HG03196 (cell line): ENCODE measurements at regions not wholly inside any gene's neighbourhood (a gene's known extent, or its start where the extent isn't known, plus 50 kb on each side); places are given as distances from the start of the nearest gene placed in this dataset.

Source experiments
- ATAC-seq: cut with Tn5 transposase; IDR thresholded peaks from one replicate; pipeline ENCODE4 v1.9.1; 2021; ENCODE audit not compliant: unreplicated experiment

DNA sequence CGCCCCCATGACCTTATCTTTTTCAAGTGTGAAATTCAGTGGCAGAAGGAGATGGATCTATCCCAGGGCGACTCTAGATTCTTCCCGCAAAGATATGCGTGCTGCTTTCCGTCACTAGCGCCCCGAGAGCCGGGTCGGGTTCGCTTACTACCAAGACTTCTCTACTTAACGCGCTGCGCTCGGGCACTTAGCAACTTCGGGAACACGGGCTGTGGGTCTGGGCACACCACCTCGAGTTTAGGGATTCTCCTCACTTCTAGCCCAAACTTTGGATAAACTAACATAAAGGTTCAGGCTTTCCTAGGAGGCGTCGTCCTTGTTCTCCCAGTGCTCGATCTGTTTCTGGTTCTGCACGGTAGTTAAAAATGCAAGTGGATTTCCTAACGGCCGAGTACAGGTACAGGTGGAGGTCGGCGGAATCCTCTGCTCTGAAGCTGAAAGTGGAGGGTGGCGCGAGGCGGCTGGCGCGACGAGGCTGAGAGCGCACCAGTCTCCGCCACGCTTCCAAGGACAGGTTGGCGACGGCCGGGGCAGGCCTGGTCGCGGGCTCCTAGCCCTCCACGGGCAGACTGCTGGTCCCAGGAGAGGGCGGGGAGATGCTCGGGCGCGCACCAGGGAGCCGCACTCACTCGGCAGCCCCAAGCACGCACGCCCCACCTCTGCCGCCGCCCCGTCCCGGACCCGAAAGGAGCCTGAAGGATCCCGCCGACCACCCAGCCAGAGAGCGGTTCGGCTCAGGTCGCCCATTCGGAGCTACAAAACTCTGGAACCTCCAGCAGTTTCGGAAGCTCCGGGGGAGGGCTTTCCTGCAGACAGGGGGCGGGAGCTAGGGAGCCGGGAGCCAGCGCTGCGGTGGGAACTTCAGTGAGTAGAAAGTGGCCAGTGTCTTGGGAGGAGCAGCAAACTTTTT, 100.8 kb upstream of the TENM3 start:
- no peak for ATAC-seq

DNA sequence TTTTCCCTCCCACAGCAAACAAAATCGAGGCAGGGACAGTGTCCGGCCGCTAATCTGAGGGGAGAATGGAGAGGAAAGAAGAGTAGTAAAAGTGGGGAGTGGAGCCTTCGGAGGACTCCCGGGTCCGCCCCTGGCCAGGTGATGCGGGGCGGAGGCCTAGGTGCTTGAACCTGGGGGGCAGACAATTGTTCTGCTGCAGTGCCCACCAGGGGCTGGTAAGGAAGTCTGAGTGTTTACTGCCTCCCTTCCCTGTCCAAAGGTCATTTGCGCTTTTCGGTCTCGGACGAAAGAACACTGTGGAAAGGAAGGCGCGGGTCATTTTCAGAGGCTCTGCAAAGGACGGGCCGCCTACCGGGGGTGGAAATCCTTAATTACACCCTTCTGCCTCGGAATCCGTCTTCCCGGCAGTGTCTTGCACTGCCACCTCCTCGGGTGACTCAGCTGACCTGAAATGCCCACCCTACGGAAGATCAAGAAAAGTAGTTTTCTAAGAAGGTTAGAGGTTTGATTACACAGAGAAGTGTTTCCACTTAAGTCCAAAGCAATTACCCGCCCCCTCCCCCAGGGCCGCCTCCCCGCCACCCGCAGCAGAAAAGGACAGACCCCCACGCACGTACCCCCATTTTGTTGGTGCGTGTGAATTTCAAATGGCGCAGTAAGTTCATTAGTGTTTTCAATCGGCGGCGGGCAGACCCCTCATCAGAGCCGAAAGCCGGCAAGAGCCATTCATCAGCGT, 99.9 kb upstream of the TENM3 start:
- no peak for ATAC-seq

DNA sequence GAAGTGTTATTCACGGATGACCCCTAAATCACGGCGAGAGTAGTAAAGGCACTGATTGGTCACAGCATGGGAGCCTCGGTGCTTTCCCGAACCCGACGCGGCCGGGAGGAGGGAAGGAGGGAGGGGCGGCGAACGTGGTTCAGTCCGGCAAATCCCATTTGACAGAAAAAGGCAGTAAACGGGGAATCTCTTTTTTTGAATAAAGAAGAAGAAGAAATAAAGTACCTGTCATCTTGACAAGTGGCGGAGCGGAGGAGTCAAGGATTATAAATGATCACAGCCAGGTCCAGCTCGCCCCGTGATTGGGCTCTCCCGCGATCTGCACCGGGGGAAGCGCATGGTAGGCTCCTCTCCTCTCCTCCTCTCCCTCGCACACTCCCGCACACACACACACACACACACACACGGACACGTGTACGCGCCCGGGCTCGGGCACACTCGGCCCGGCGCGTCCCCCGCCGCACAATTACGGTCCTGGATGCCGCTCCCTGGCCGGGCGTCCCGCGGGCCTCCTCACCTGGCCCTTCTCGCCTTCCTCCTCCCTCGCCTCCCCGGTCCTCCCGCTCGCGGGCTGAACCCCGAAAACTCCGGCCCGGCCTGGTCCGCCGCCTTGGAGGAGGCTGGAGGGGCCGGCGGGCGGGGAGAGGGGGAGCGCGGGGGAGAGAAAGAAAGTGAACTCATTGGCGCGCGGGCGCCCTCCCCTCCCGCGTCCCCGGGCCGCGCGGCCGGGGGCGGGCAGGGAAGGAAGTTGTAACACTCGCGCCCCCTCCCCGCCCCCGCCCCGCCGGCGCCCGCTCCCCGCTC, 99.2 kb upstream of the TENM3 start:
- no peak for ATAC-seq

DNA sequence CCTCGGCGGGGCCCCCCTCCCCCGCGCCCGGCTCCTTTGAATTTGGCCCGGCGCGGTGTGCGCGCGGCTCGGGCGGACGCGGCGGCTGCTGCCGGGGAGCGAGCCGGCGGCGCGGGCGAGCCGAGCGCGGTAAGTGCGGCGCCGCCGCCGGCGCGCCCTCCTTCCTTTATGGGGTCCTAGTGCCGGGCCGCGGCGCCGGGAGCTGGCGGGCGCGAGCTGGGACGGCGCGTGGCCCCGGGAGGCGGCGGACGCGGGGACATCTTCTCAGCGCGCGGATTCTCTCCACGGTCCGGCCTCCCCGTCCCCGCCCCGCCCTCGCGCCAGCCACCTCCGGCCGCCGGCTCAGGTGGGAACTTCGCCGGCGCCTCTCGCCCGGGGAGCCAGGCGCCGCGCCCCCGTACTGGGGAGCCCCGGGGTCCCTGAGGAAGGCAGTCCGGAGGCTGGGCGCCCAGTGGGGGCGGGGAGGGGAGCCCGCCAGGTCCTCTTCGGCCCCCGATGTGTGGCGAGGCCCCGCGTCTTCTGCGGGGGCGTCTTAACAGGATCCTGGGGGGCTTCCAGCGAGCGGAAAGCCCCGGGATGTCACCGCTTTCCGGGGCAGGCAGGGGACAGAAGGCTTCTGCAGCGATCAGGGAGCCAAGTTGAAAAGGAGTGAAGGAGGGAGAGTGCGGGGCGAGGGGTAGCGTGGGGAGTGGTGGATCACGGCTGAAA, 98.4 kb upstream of the TENM3 start:
- ATAC-seq: no peak

DNA sequence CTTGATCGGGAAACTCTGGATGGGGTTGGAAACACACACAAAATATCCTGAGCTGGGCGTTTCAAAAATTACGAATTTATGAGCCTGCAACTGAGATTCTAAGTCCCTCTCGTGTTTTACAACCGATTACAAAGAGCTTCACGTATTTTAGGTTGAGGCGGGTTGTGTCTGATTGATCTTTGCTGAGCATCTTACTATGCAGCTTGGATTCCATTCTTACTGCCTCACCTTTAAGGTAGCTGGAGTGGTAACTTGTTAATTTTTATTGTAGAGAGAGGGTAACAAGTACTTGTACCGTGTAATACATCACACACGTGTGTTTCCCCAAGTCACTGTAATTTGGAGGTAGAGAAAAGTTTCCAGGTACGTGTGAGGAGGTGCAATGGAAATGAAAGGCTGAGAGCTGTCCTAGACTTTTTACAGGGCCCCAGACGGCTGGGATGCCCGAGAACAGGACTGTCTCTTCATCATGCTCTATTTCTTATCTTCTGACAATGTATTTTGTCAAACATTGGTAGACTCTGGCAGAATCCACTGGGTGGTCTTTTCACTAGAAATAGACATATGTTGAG, 97.8 kb upstream of the TENM3 start:
- ATAC-seq: no peak

DNA sequence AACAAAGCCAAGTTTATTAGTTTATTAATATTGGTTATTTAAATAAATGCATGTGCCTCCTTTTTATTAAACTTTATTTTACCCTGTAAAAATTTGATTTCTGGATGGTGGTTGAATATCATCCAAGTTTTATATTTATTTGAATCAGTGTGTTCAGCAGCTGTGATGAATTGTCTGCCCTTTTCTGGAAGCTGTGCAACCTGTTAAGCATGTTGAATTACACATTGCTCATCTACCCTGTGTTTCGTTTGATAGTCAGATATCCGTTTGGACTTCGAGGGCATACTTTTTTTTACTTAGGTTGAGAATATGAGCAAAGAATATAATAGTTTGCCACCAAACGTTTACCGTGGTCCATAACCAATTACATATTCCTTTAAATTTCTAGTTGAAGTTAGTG, 95.8 kb upstream of the TENM3 start:
- ATAC-seq: no peak

DNA sequence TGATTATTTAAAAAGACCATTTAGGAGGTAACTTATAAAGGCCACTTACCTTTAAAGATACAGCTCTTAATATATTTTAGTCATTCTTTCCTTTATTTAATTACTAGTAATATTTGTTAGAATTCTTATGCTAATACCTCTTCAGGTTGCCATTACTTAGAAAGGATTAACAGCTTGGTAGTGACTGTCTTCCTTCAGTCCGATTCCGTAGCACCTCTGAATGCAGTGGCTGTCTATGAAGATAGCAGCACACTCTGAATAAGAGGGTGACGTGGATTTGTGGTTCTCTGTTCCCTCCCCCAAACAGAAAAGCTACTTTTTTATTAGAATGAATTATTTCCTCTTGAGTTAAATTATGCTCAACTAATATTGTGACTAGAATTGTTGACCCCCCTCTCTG, 92.6 kb upstream of the TENM3 start:
- no peak for ATAC-seq

DNA sequence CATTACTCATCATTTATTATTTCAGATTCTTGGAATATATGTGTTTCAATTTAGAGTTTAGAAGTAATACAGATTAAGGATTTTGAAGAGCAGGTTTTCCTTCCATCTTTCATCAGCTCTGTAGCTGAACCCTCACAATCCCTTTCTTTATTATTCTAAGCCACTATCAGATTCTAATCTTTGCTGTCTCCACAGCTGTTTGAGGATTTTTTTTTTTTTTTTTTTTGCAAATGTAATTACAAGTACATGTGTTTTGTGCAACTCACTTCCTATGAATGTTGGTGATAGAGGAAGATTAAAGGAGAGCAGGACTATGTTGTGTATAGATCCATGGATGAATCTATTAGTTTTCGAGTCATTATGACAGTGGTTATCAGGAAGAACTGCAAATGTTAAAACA, 87.4 kb upstream of the TENM3 start:
- ATAC-seq: no peak

DNA sequence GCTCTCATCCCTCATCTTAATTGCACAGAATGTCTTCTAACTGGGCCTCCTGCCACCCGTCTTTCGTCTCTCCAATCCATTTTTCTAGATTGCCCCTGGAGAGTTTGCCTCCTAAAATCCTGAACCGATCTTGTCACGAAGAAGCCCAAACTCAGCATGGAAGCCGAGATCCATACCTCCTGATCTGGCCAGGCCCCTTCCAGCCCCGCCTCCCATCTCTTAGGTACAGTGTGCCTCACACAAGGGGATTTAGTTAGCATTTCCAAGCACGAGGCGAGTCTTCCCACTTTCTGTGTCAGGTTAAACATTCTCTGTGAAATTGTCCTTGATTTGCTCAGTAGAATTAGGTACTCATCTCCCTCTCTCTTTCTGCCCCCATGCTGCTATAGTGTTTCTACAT, 80.0 kb upstream of the TENM3 start:
- ATAC-seq: no peak

DNA sequence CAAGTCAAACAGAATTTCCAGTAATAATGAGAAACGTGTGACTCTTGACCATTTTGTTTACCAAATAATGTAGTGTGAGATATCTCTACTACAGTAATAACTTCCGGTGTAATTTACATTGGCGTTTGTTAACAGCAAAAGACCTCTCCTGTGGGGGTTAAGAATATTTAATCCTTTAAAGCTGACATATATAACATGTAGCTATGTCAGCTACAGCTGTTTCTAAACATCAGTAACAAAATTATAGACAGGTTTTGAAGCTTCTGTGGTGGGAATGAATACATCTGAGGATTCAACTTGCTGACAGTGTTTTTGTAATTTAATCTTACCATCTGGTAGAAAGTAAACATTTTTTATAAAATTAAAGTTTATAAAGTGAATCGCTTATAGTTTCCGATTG, 73.6 kb upstream of the TENM3 start:
- ATAC-seq: no peak

DNA sequence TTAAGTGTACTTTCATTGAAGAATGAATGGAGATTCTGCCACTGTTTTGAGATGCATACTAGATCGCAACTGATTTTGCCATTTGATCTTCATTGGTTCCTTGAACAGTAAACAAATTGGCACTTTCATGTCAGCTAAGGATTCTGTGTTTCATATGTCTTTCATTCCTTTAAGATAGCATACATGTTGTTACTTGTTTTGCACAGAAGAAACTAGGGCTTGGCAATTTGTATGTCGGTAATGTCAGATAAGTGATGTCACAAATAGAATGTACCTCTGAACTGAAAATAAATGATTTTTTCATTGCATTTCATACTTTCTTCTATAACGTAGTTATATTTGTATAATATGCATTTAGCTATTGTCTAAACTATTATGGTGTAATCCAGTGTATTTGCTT, 73.2 kb upstream of the TENM3 start:
- no peak for ATAC-seq

DNA sequence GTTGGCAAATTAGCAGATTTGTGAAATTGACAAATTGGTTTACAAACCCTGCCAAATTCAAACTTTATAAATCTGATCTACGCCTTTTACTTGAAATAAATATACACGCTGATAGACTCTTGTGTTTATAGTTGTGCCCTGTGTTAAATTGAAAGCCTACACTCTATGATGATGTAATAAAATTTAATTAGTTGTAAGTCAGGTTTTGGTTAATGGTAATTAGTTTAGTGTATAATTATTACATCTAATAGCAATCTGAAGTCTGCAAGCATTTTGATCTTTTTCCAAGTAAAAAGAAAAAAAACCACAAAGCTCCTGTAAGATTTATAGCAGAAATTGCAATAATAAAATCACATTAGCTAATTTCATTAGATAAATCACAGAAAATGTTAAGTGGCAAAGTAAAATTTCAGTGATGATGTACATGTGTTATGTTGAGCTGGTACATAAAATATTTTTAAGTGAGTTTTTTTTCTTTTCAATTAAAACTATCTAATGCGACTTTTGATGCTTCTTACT, 72.7 kb upstream of the TENM3 start:
- no peak for ATAC-seq

DNA sequence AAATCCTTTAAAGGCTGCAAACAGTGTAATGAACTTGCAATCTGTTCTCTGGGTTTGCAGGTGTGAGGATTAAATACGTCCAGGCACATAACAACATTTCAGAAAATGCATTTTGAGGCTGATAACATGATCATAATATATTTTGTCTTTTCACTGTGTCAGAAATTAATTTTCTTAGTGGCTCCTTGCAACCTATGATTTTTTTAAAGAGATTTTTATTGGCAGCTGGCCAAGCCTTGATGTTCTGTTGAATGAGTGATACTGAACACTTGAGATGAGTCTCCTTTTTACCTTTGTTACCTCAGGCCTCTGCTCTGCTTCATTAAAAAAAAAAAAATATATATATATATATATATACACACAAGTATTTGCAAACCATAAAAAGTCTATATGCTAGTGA, 68.2 kb upstream of the TENM3 start:
- no peak for ATAC-seq

DNA sequence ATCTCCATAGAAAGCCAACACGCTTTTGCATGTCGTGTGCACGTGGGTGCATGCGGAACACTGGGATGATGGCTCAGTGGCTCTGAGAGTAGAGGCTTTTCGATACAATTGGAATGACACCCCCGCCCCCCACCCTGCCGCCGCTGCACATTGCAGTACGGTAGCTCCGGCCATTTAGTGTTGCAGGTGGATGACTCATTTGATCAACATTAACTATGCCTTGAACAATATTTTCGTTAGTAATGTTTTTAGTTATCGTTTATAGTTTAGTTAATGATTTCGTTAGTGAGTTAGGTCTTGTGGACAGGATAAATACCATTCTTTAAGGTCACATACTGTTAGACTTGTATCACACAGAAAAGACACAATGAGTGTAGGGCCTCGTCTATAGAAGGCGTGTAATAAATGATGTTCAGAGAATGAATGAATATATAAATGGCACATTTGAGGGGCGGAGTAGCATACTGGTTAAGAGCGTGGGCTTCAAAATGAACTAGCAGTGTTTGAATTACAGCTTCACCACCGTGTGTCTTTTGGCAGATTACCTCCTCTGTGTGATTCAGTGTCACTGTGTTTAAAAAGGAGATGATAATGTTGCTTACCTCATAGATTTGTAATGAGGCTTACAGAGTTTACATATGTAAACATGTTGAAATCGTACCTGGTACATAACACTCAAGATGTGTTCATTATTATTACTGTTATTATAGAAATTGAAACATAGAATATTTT, 67.2 kb upstream of the TENM3 start:
- ATAC-seq: no peak

DNA sequence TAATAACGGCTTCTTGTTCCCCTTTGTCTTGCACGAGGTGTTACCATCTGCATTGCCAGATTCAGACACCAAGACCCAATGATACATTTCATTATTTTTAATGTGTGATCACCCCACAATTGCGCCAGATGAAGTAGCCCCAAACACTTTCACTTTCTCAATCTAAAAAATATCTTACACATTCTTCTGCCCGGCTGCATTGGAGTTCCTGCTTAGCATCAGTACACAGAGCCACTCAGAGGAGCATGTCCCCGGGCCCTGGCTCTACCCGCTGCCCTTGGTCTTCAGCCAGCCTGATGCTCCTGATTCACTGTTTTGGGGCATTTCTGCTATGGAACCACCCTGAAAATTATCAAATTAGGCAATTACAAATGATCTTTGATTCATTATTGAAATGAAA, 66.0 kb upstream of the TENM3 start:
- no peak for ATAC-seq

DNA sequence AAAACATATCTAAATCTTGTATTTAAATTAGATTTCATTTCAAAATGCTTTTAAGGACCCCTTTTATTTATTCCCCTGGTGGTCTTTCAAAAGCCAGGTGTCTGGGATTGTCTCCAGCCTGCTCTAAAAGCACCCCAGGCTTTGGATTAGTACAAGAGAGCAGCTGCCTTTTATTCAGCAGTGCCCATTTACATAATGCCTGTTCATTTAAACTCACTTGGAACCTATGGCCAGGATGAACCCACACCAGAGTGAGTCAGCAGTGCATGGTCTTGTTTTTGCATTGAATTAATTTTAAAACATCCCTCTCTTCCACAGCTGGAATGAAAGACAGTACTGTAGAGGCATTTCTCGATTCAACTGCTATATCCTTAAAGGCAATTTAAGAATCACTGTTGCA, 64.1 kb upstream of the TENM3 start:
- ATAC-seq: no peak

DNA sequence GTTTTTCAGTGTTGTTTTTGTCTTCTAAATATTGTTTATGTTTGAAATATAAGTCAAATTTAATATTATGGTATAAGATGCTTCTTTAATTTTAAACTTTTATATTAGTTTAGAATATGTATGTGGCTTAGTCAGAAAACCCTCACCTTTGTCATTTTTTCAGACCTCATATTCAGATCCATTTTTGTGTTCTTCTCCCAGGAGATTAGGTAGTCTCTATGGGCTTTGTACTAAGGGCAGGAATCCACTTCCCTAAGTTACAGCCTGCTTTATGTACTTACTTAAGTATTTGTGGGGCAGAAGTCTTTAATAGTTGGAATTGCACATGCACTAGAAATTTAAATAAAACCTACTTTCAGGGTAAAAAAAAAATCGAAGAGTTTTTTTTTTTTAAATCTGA, 63.5 kb upstream of the TENM3 start:
- no peak for ATAC-seq

DNA sequence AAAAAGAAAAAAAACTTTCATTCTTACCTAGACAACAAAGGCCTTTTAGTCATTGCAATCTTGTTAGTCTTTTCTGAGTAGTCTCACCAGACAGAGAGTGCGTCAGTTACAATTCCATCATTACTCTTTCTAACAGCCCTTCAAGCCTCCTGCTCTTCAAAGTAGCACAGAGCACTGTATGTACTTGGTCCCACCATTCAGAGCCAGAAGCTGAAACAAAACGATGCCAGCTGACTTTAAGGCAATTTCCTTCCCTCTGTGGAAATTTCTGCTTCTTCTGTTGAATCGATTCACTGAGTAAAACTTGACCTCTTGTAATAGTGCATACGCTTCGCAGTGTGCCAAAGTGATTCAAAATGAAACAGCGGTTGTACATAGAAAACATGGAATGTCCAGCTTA, 57.7 kb upstream of the TENM3 start:
- ATAC-seq: no peak

DNA sequence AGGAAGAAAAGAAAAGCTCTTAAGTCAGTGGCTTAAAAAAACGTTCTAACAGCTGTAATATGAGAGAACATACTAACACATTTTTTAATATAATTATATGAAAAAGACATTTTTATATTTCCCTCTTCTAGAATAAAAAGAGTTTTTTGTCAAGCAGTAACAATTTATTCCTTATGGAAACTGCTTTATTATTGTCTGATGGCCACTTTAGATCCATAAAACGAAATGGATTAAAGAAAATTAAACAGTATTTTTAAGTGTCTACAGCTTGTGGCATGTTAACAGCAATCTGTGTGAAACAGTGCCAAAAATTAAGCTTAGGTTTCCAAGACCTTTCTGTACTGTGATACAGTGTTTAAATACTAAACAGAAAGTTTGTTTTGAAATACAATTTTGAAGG, 55.5 kb upstream of the TENM3 start:
- no peak for ATAC-seq

DNA sequence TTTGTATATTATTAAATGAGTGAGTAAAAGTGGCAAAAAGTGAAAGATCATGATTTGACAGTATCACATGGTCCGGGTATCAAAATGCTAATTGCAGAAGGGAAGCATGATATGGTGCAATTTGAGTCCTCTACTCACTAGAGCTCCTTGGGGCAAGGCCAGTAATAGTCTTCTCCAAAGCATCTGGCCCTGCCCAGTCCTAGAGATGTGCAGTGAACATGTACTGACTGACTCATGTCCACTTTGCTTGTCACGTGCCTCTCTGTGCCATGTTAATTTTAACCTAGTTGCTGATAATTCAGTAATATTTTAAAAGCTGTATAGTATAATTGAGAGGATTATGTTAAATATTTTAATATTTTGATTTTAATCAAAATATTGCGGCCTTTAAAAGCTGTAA, 54.6 kb upstream of the TENM3 start:
- ATAC-seq: no peak
